NCI-H524 (cell line): ENCODE measurements at regions not wholly inside any gene's neighbourhood (a gene's known extent, or its start where the extent isn't known, plus 50 kb on each side); places are given as distances from the start of the nearest gene placed in this dataset.
A peak's percentile ranks its signal among the peaks of the same experiment; 100 is the strongest.
"Not testable (repeated sequence)": the region's sequence is repeated elsewhere in the genome, so short reads cannot be mapped to it uniquely, and the experiment has no call there.

ENCODE experiments used
- DNase-seq, 2 experiments: peaks; one replicate each; lab custom pipeline; 2025; lab: John Stamatoyannopoulos, UW

GRCh38 chr2:138315619-138316018, 186.0 kb upstream of the SPOPL start:
- DNase-seq, result not testable (repeated sequence)

- DNase-seq, result no peak
These were observed 182.0 kb upstream of the SPOPL start for GRCh38 chr2:138319616-138320015.

- peak; percentile 5 to 54 for DNase-seq
These were observed 180.1 kb upstream of the SPOPL start for GRCh38 chr2:138321458-138321857.

GRCh38 chr2:138323382-138324067, 178.0 kb upstream of the SPOPL start:
- no peak for DNase-seq

- no peak for DNase-seq
These were observed 177.3 kb upstream of the SPOPL start for GRCh38 chr2:138324068-138324771.

GRCh38 chr2:138327967-138328366, 173.6 kb upstream of the SPOPL start:
- DNase-seq, result no peak

- no peak for DNase-seq
These were observed 172.4 kb upstream of the SPOPL start for GRCh38 chr2:138329162-138329561.

- DNase-seq, result no peak
These were observed 172.0 kb upstream of the SPOPL start for GRCh38 chr2:138329591-138329990.

GRCh38 chr2:138333121-138333520, 168.4 kb upstream of the SPOPL start:
- no peak for DNase-seq

- DNase-seq, result no peak
These were observed 167.9 kb upstream of the SPOPL start for GRCh38 chr2:138333677-138334076.

GRCh38 chr2:138334323-138334722, 167.2 kb upstream of the SPOPL start:
- DNase-seq, result no peak

GRCh38 chr2:138335036-138335435, 166.5 kb upstream of the SPOPL start:
- no peak for DNase-seq

- peak in 1 of 2 experiments; percentile 2 for DNase-seq
These were observed 165.4 kb upstream of the SPOPL start for GRCh38 chr2:138336146-138336545.

- no peak for DNase-seq
These were observed 146.3 kb upstream of the SPOPL start for GRCh38 chr2:138355244-138355643.

GRCh38 chr2:138356178-138356577, 145.4 kb upstream of the SPOPL start:
- no peak for DNase-seq

- DNase-seq, result no peak
These were observed 142.0 kb upstream of the SPOPL start for GRCh38 chr2:138359532-138359931.

GRCh38 chr2:138364554-138365162, 136.9 kb upstream of the SPOPL start:
- no peak for DNase-seq

- DNase-seq, result no peak
These were observed 136.0 kb upstream of the SPOPL start for GRCh38 chr2:138365581-138365980.

- DNase-seq, result no peak
These were observed 131.7 kb upstream of the SPOPL start for GRCh38 chr2:138369856-138370255.

GRCh38 chr2:138373993-138374408, 127.6 kb upstream of the SPOPL start:
- DNase-seq, result peak; percentile 3 to 31

GRCh38 chr2:138381373-138381772, 120.2 kb upstream of the SPOPL start:
- no peak for DNase-seq

GRCh38 chr2:138382672-138383071, 118.9 kb upstream of the SPOPL start:
- DNase-seq, result no peak

GRCh38 chr2:138386191-138386590, 115.4 kb upstream of the SPOPL start:
- not testable (repeated sequence) for DNase-seq
